SKM-1 treated with dmso at 0.1 percent for 144 hours (cell line): ENCODE measurements at regions not wholly inside any gene's neighbourhood (a gene's known extent, or its start where the extent isn't known, plus 50 kb on each side); places are given as distances from the start of the nearest gene placed in this dataset.

ENCODE experiments used
- DNase-seq: peaks from one replicate; lab custom pipeline; 2025; ENCODE audit not compliant: unreplicated experiment; lab: John Stamatoyannopoulos, UW

- DNase-seq = no peak
Observed at GRCh38 chr9:109880276-109881169, 100.5 kb downstream of the PALM2AKAP2 start.

GRCh38 chr9:109883623-109884022 is 103.6 kb downstream of the PALM2AKAP2 start:
- no peak for DNase-seq

- DNase-seq = no peak
Observed at GRCh38 chr9:109886041-109886440, 106.0 kb downstream of the PALM2AKAP2 start.

GRCh38 chr9:109886617-109887016 is 106.6 kb downstream of the PALM2AKAP2 start:
- DNase-seq = no peak

GRCh38 chr9:109887079-109887478 is 107.1 kb downstream of the PALM2AKAP2 start:
- DNase-seq = no peak

- no peak for DNase-seq
Observed at GRCh38 chr9:109888695-109889094, 108.7 kb downstream of the PALM2AKAP2 start.

GRCh38 chr9:109889456-109889855 is 109.5 kb downstream of the PALM2AKAP2 start:
- no peak for DNase-seq

GRCh38 chr9:109893241-109893640 is 113.2 kb downstream of the PALM2AKAP2 start:
- no peak for DNase-seq

GRCh38 chr9:109894473-109894872 is 114.5 kb downstream of the PALM2AKAP2 start:
- DNase-seq = no peak

- DNase-seq = peak; percentile 13
Observed at GRCh38 chr9:109894921-109895758, 115.1 kb downstream of the PALM2AKAP2 start.

GRCh38 chr9:109901201-109901600 is 121.2 kb downstream of the PALM2AKAP2 start:
- no peak for DNase-seq

- DNase-seq = peak; percentile 53
Observed at GRCh38 chr9:109903515-109904138, 123.6 kb downstream of the PALM2AKAP2 start.

GRCh38 chr9:109904666-109905065 is 124.7 kb downstream of the PALM2AKAP2 start:
- no peak for DNase-seq

- DNase-seq = no peak
Observed at GRCh38 chr9:109905472-109905871, 125.5 kb downstream of the PALM2AKAP2 start.

- no peak for DNase-seq
Observed at GRCh38 chr9:109906766-109907382, 126.9 kb downstream of the PALM2AKAP2 start.

GRCh38 chr9:109907400-109907799 is 127.4 kb downstream of the PALM2AKAP2 start:
- DNase-seq = no peak

GRCh38 chr9:109907810-109908458 is 127.9 kb downstream of the PALM2AKAP2 start:
- no peak for DNase-seq

GRCh38 chr9:109908459-109909390 is 128.7 kb downstream of the PALM2AKAP2 start:
- DNase-seq = no peak
